B cell (primary cell): ENCODE measurements at regions not wholly inside any gene's neighbourhood (a gene's known extent, or its start where the extent isn't known, plus 50 kb on each side); places are given as distances from the start of the nearest gene placed in this dataset.

Source experiments
- CTCF ChIP-seq: fragments of 200-600 bp; IDR thresholded peaks from one replicate; pipeline ENCODE4 v1.8.0; 2022; ENCODE audit warnings: antibody characterized with exemption, mild to moderate bottlenecking
- EZH2 ChIP-seq: IDR thresholded peaks from 2 replicates; pipeline ENCODE4 v1.6.1; 2012; ENCODE audit warnings: borderline replicate concordance, low read depth, mild to moderate bottlenecking, moderate library complexity, low read length; ENCODE audit not compliant: insufficient read depth, poor library complexity, severe bottlenecking

DNA sequence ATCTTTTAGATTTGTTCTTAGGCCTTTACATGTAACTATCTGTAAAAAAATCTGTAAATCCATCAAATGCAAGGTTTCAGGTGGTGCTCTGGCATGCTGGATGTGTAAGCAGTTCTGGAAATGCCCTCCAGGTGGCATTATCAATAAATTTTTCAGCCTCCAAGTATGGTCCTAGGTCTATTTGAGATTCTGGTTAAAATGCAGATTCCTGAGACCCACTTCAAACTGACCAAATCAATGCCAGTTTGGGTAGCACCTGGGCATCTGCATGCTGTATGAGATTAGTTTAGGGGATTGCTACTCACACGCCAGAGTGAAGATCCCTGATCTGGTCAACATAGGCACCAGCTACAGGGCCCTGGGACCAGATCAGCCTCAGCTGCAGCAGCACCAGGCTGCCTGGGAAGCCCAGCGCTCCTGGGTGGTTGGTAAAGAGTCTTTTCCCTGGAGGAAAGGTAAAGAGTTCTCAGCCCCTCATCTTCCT is 507.3 kb upstream of the CITED2 start:
- peak; percentile 74 for TF ChIP-seq CTCF
- TF ChIP-seq EZH2 = no peak
